B cell (primary cell): ENCODE measurements at regions not wholly inside any gene's neighbourhood (a gene's known extent, or its start where the extent isn't known, plus 50 kb on each side); places are given as distances from the start of the nearest gene placed in this dataset.
"Not testable (repeated sequence)": the region's sequence is repeated elsewhere in the genome, so short reads cannot be mapped to it uniquely, and the experiment has no call there.

ENCODE experiments used
- ATAC-seq: fragments of 200-7000 bp; cut with Tn5 transposase; one replicate; pipeline ENCODE4 v1.10.0; 2021; ENCODE audit warnings: low read depth, mild to moderate bottlenecking, moderate number of reproducible peaks, moderate library complexity
- CTCF ChIA-PET: fragments of 350-600 bp; sonication (Branson Sonifier 250); formaldehyde crosslinking; loops from one replicate; lab custom pipeline; 2021; ENCODE audit warnings: antibody characterized with exemption, inconsistent platforms; lab: Charles Lee
- POLR2A ChIA-PET: fragments of 350-600 bp; sonication (Branson Sonifier 250); formaldehyde crosslinking; loops from one replicate; lab custom pipeline; 2021; ENCODE audit warnings: antibody characterized with exemption; lab: Charles Lee
- DNase-seq: peaks from one replicate; pipeline ENCODE4 v3.0.0; 2013
- H2AFZ ChIP-seq: 2 replicates; pipeline ENCODE4 v1.6.1; 2012; ENCODE audit warnings: mild to moderate bottlenecking, low read depth, low read length; ENCODE audit not compliant: insufficient read depth, poor library complexity, severe bottlenecking
- H3K27ac ChIP-seq, 2 donors: 1 replicate in 1 of 2; 2 replicates in 1 of 2; pipeline ENCODE4 v1.5.1; 2012 to 2013; ENCODE audit warnings: low read length in 2 of 2, mild to moderate bottlenecking in 2 of 2, moderate library complexity in 1 of 2
- H3K27me3 ChIP-seq, 4 experiments: fragments of 200-600 bp in 1 of 4; sonication (generic) in 1 of 4; replicated peaks in 1 of 4; 1 replicate in 2 of 4; 2 replicates in 2 of 4; pipeline versions ENCODE4 v1.6.1 to v1.7.0; 2013 to 2016; ENCODE audit warnings: low read length in 3 of 4, mild to moderate bottlenecking in 2 of 4, mixed read lengths in 1 of 4, moderate library complexity in 1 of 4; ENCODE audit not compliant: insufficient read depth in 4 of 4, control insufficient read depth in 3 of 4; ENCODE audit errors: control extremely low read depth in 1 of 4
- H3K36me3 ChIP-seq, 2 experiments: replicated peaks in 1 of 2; 1 replicate in 1 of 2; 2 replicates in 1 of 2; pipeline versions ENCODE4 v1.6.1 to v1.7.1; 2013; ENCODE audit warnings: low read length in 1 of 2; ENCODE audit not compliant: insufficient read depth in 2 of 2, control insufficient read depth in 1 of 2; ENCODE audit errors: control extremely low read depth in 1 of 2, extremely low read depth in 1 of 2
- H3K4me1 ChIP-seq, 2 donors: fragments of 200-600 bp in 1 of 2; sonication (generic) in 1 of 2; 1 replicate in 1 of 2; 2 replicates in 1 of 2; pipeline versions ENCODE4 v1.5.1 to v1.6.1; 2013 to 2017; ENCODE audit warnings: low read length in 2 of 2; ENCODE audit not compliant: control insufficient read depth in 2 of 2, insufficient read depth in 2 of 2
- H3K4me2 ChIP-seq: replicated peaks from 2 replicates; pipeline ENCODE3; 2012; ENCODE audit warnings: mild to moderate bottlenecking, low read depth, low read length; ENCODE audit not compliant: poor library complexity, severe bottlenecking
- H3K4me3 ChIP-seq, 5 experiments: fragments of 200-600 bp in 1 of 5; sonication (generic) in 1 of 5; 1 replicate in 3 of 5; 2 replicates in 2 of 5; pipeline versions ENCODE4 v1.5.1 to v1.7.0; 2011 to 2016; ENCODE audit warnings: low read length in 4 of 5, mild to moderate bottlenecking in 4 of 5, low read depth in 2 of 5, control low read depth in 1 of 5, moderate library complexity in 1 of 5; ENCODE audit not compliant: insufficient read depth in 1 of 5; ENCODE audit errors: control extremely low read depth in 1 of 5, extremely low read depth in 1 of 5
- H3K79me2 ChIP-seq: fragments of 200-600 bp; sonication (generic); one replicate; pipeline ENCODE4 v1.6.0; 2016; ENCODE audit warnings: low read length; ENCODE audit not compliant: control insufficient read depth, insufficient read depth
- H3K9ac ChIP-seq: fragments of 200-600 bp; sonication (generic); 2 replicates; pipeline ENCODE4 v1.6.1; 2017; ENCODE audit warnings: mild to moderate bottlenecking, low read length, moderate library complexity
- H3K9me3 ChIP-seq, 3 donors: one replicate each; pipeline versions ENCODE4 v1.6.1 to v1.7.1; 2013; ENCODE audit warnings: low read length in 2 of 3; ENCODE audit not compliant: control insufficient read depth in 2 of 3, insufficient read depth in 1 of 3; ENCODE audit errors: control extremely low read depth in 1 of 3
- H4K20me1 ChIP-seq: 2 replicates; pipeline ENCODE4 v1.6.0; 2012; ENCODE audit warnings: mild to moderate bottlenecking, low read length; ENCODE audit not compliant: insufficient read depth, control insufficient read depth, poor library complexity, severe bottlenecking
- H3K27ac Mint-ChIP-seq: one replicate; pipeline ENCODE4 v1.8.0; 2021; ENCODE audit warnings: mixed read lengths
- H3K27me3 Mint-ChIP-seq: one replicate; pipeline ENCODE4 v1.8.0; 2021; ENCODE audit warnings: mixed read lengths
- H3K4me1 Mint-ChIP-seq: one replicate; pipeline ENCODE4 v1.8.0; 2021; ENCODE audit warnings: mixed read lengths
- H3K4me3 Mint-ChIP-seq: one replicate; pipeline ENCODE4 v1.8.0; 2021; ENCODE audit warnings: mixed read lengths
- H3K9me3 Mint-ChIP-seq: one replicate; pipeline ENCODE4 v1.8.0; 2022; ENCODE audit warnings: mixed read lengths; ENCODE audit not compliant: insufficient read depth
- CTCF ChIP-seq: fragments of 200-600 bp; IDR thresholded peaks from one replicate; pipeline ENCODE4 v1.8.0; 2022; ENCODE audit warnings: antibody characterized with exemption, mild to moderate bottlenecking
- EZH2 ChIP-seq: IDR thresholded peaks from 2 replicates; pipeline ENCODE4 v1.6.1; 2012; ENCODE audit warnings: borderline replicate concordance, low read depth, mild to moderate bottlenecking, moderate library complexity, low read length; ENCODE audit not compliant: insufficient read depth, poor library complexity, severe bottlenecking
- WGBS: methylation state at CpG from one replicate; pipeline ENCODE4 v1.1.5; 2013; ENCODE audit warnings: missing lambda C conversion rate; ENCODE audit not compliant: insufficient coverage; 5-methylcytosine and 5-hydroxymethylcytosine counted together
- intact Hi-C: fragments of 100-400 bp; cut with micrococcal nuclease; formaldehyde crosslinking; loops from one replicate; pipeline ENCODE4 v1.10.0; 2022

GRCh38 chr4:28116526-28117083 is 1256.0 kb downstream of the STIM2 start:
- intact Hi-C loops, H3K4me1 Mint-ChIP-seq, H3K4me3 ChIP-seq, H3K27me3 Mint-ChIP-seq, H3K4me1 ChIP-seq, H3K27ac ChIP-seq, H3K36me3 ChIP-seq, H2AFZ ChIP-seq, H3K9ac ChIP-seq, H3K4me2 ChIP-seq, ATAC-seq, DNase-seq, H4K20me1 ChIP-seq, H3K4me3 Mint-ChIP-seq, H3K79me2 ChIP-seq, H3K27me3 ChIP-seq, POLR2A ChIA-PET, H3K27ac Mint-ChIP-seq, CTCF ChIA-PET, H3K9me3 Mint-ChIP-seq: not testable (repeated sequence)
- H3K9me3 ChIP-seq: peaks cover 0 to 17% (median 0%) of the 10 kb centered on the region in 3 donors
- 11% methylated on average over 11 of the region's 12 CpGs for WGBS

GRCh38 chr4:28117084-28117682 is 1256.5 kb downstream of the STIM2 start:
- no peak for DNase-seq
- no peaks in the 10 kb centered on the region for H3K27me3 Mint-ChIP-seq
- no peak overlapping the region for H3K27ac ChIP-seq
- H3K4me2 ChIP-seq: no peak overlapping the region
- H2AFZ ChIP-seq: no peak overlapping the region
- H3K4me1 Mint-ChIP-seq: no peaks in the 10 kb centered on the region
- no peaks in the 10 kb centered on the region for H3K36me3 ChIP-seq
- no peaks in the 10 kb centered on the region for H3K27me3 ChIP-seq
- peaks cover 3% of the 10 kb centered on the region for H3K9me3 Mint-ChIP-seq
- TF ChIP-seq EZH2: no peak
- TF ChIP-seq CTCF: no peak
- WGBS: 96% methylated on average over 61 of the region's 61 CpGs
- no peak overlapping the region for H3K9ac ChIP-seq
- H3K27ac Mint-ChIP-seq: no peak overlapping the region
- no peaks in the 10 kb centered on the region for H3K4me1 ChIP-seq
- CTCF ChIA-PET: no interaction called here
- intact Hi-C loops: no loop called here
- no peak overlapping the region for H3K4me3 Mint-ChIP-seq
- H3K79me2 ChIP-seq: no peaks in the 10 kb centered on the region
- H3K4me3 ChIP-seq: no peak overlapping the region
- POLR2A ChIA-PET: no interaction called here
- H4K20me1 ChIP-seq: no peaks in the 10 kb centered on the region
- ATAC-seq: no peak
- H3K9me3 ChIP-seq: peaks cover 0 to 17% (median 0%) of the 10 kb centered on the region in 3 donors
